Neural progenitor cell (in vitro differentiated cells): ENCODE measurements at regions not wholly inside any gene's neighbourhood (a gene's known extent, or its start where the extent isn't known, plus 50 kb on each side); places are given as distances from the start of the nearest gene placed in this dataset.

ENCODE experiments used
- CTCF ChIP-seq: fragments of 200-600 bp; sonication (generic); IDR thresholded peaks from 2 replicates; pipeline ENCODE4 v1.5.1; 2017; ENCODE audit warnings: antibody characterized with exemption, mild to moderate bottlenecking
- EZH2 ChIP-seq: fragments of 200-600 bp; sonication (generic); IDR thresholded peaks from 2 replicates; pipeline ENCODE4 v1.6.1; 2017; ENCODE audit warnings: antibody characterized with exemption, mild to moderate bottlenecking, moderate library complexity

- TF ChIP-seq CTCF, result no peak
- no peak for TF ChIP-seq EZH2
Observed at GRCh38 chr3:115351193-115351592, 204.1 kb upstream of the ZBTB20 start.
